DOHH2 (cell line): ENCODE measurements at regions not wholly inside any gene's neighbourhood (a gene's known extent, or its start where the extent isn't known, plus 50 kb on each side); places are given as distances from the start of the nearest gene placed in this dataset.

Experiments
- EZH2phosphoT487 ChIP-seq: fragments of 200-600 bp; sonication (generic); IDR thresholded peaks from 2 replicates; pipeline ENCODE4 v1.6.1; 2017; ENCODE audit warnings: borderline replicate concordance, mild to moderate bottlenecking, antibody characterized with exemption, low read length, moderate library complexity, mixed read lengths
- TF ChIP-seq, protein P1 (sequence below): fragments of 200-600 bp; sonication (generic); IDR thresholded peaks from one replicate; pipeline ENCODE4 v1.5.1; 2014; ENCODE audit warnings: antibody characterized with exemption, mild to moderate bottlenecking, low read depth, low read length; ENCODE audit not compliant: poor library complexity, severe bottlenecking

DNA sequence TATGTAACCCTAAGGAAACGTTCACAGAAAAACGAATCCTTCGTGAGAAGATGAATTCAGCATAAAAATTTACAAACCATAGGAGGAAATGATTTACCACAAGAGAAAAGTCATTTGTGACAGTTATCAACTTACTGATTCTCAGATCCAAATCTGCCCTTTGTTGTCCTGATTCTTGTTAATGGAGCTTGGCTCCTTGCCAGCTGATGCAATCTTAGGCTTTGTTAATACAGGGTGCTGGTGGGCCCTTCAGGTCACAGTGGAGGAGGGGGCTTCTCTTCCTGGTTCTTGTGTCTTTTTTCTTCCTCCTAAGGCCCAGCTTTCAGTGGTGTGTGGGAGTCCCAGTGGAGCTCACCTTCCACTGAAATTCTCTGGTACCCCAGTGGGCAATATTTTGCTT lies 108.4 kb upstream of the MAP3K7 start:
- TF ChIP-seq, protein P1, sequence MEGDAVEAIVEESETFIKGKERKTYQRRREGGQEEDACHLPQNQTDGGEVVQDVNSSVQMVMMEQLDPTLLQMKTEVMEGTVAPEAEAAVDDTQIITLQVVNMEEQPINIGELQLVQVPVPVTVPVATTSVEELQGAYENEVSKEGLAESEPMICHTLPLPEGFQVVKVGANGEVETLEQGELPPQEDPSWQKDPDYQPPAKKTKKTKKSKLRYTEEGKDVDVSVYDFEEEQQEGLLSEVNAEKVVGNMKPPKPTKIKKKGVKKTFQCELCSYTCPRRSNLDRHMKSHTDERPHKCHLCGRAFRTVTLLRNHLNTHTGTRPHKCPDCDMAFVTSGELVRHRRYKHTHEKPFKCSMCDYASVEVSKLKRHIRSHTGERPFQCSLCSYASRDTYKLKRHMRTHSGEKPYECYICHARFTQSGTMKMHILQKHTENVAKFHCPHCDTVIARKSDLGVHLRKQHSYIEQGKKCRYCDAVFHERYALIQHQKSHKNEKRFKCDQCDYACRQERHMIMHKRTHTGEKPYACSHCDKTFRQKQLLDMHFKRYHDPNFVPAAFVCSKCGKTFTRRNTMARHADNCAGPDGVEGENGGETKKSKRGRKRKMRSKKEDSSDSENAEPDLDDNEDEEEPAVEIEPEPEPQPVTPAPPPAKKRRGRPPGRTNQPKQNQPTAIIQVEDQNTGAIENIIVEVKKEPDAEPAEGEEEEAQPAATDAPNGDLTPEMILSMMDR: no peak
- TF ChIP-seq EZH2phosphoT487: no peak
